HG03432 (cell line): ENCODE measurements at regions not wholly inside any gene's neighbourhood (a gene's known extent, or its start where the extent isn't known, plus 50 kb on each side); places are given as distances from the start of the nearest gene placed in this dataset.

Experiments
- ATAC-seq: cut with Tn5 transposase; IDR thresholded peaks from one replicate; pipeline ENCODE4 v1.9.1; 2021; ENCODE audit warnings: mild to moderate bottlenecking, moderate library complexity; ENCODE audit not compliant: unreplicated experiment

- no peak for ATAC-seq
Measured at GRCh38 chr3:1677576-1678156, 421.0 kb upstream of the CNTN4 start.

- ATAC-seq = no peak
Measured at GRCh38 chr3:1692428-1692827, 406.2 kb upstream of the CNTN4 start.

GRCh38 chr3:1693145-1693544, 405.5 kb upstream of the CNTN4 start:
- ATAC-seq = no peak

GRCh38 chr3:1696669-1697275, 401.9 kb upstream of the CNTN4 start:
- no peak for ATAC-seq

GRCh38 chr3:1699361-1699920, 399.2 kb upstream of the CNTN4 start:
- ATAC-seq = no peak

- no peak for ATAC-seq
Measured at GRCh38 chr3:1700650-1701049, 398.0 kb upstream of the CNTN4 start.

GRCh38 chr3:1703169-1703568, 395.5 kb upstream of the CNTN4 start:
- no peak for ATAC-seq

- no peak for ATAC-seq
Measured at GRCh38 chr3:1710663-1711062, 388.0 kb upstream of the CNTN4 start.

GRCh38 chr3:1717524-1717923, 381.1 kb upstream of the CNTN4 start:
- ATAC-seq = no peak

- no peak for ATAC-seq
Measured at GRCh38 chr3:1723726-1724125, 374.9 kb upstream of the CNTN4 start.

GRCh38 chr3:1726741-1727140, 371.9 kb upstream of the CNTN4 start:
- ATAC-seq = no peak

- no peak for ATAC-seq
Measured at GRCh38 chr3:1727242-1727641, 371.4 kb upstream of the CNTN4 start.

GRCh38 chr3:1728510-1728909, 370.2 kb upstream of the CNTN4 start:
- no peak for ATAC-seq

- ATAC-seq = no peak
Measured at GRCh38 chr3:1734494-1735122, 364.1 kb upstream of the CNTN4 start.

GRCh38 chr3:1752205-1752604, 346.5 kb upstream of the CNTN4 start:
- no peak for ATAC-seq

- no peak for ATAC-seq
Measured at GRCh38 chr3:1766384-1766783, 332.3 kb upstream of the CNTN4 start.

- no peak for ATAC-seq
Measured at GRCh38 chr3:1773679-1774078, 325.0 kb upstream of the CNTN4 start.

GRCh38 chr3:1774597-1774996, 324.1 kb upstream of the CNTN4 start:
- ATAC-seq = no peak

GRCh38 chr3:1775321-1775720, 323.3 kb upstream of the CNTN4 start:
- no peak for ATAC-seq

- no peak for ATAC-seq
Measured at GRCh38 chr3:1783995-1784394, 314.7 kb upstream of the CNTN4 start.

- no peak for ATAC-seq
Measured at GRCh38 chr3:1787094-1787493, 311.6 kb upstream of the CNTN4 start.

- no peak for ATAC-seq
Measured at GRCh38 chr3:1792466-1792865, 306.2 kb upstream of the CNTN4 start.
